K562 (cell line): ENCODE measurements at regions not wholly inside any gene's neighbourhood (a gene's known extent, or its start where the extent isn't known, plus 50 kb on each side); places are given as distances from the start of the nearest gene placed in this dataset.

Experiments
- ATAC-seq: fragments of 200-7000 bp; cut with Tn5 transposase; 3 replicates; pipeline ENCODE4 v1.9.1; 2020; ENCODE audit warnings: moderate library complexity
- BruUV-seq: library from RNA; stranded (reverse); fragments of 400-500 nt; replicated peaks from 2 replicates; lab custom pipeline; 2021; lab: Mats Ljungman, UMichigan
- CTCF ChIA-PET: fragments of 300-600 bp; formaldehyde crosslinking; extraction: SDS; loops from one replicate; lab custom pipeline; 2021; ENCODE audit warnings: low intra/inter-chr PET ratio; lab: Yijun Ruan, JAX
- POLR2A ChIA-PET: fragments of 300-600, 350-650 bp; sonication (Branson Sonifier 250); formaldehyde crosslinking; extraction: SDS; loops from one replicate; lab custom pipeline; 2021; ENCODE audit warnings: antibody characterized with exemption, inconsistent platforms; lab: Yijun Ruan, JAX
- DNase-seq, 4 experiments: peaks; one replicate each; pipeline versions ENCODE4 v3.0.0 to v3.0.0-alpha.2; 2011 to 2018; ENCODE audit warnings: low spot score in 3 of 4, mixed read lengths in 3 of 4; ENCODE audit errors: extremely low read depth in 1 of 4
- FAIRE-seq: peaks from 2 replicates; lab custom pipeline; 2011; peaks lifted over from hg19 to GRCh38; lab: Jason Lieb, UNC
- H2AFZ ChIP-seq: 2 replicates; pipeline ENCODE4 v1.6.0; 2011; ENCODE audit warnings: low read depth, low read length, control low read depth, inconsistent platforms
- H3K27ac ChIP-seq: fragments of 200-600 bp; 3 replicates; pipeline ENCODE4 v1.8.0; 2011; ENCODE audit warnings: low read depth, mild to moderate bottlenecking, control low read depth, inconsistent platforms, low read length, moderate library complexity, mixed read lengths; ENCODE audit errors: extremely low read depth
- H3K27me3 ChIP-seq, 2 experiments: fragments of 300-600 bp in 1 of 2; 2 replicates in 1 of 2; 3 replicates in 1 of 2; pipeline versions ENCODE4 v1.6.0 to v1.8.0; 2011; ENCODE audit warnings: inconsistent platforms in 2 of 2, low read length in 2 of 2, mild to moderate bottlenecking in 1 of 2, mixed read lengths in 1 of 2, moderate library complexity in 1 of 2; ENCODE audit not compliant: control insufficient read depth in 2 of 2, insufficient read depth in 2 of 2
- H3K36me3 ChIP-seq: fragments of 300-600 bp; 3 replicates; pipeline ENCODE4 v1.8.0; 2011; ENCODE audit warnings: mild to moderate bottlenecking, low read length, inconsistent platforms; ENCODE audit not compliant: control insufficient read depth, insufficient read depth
- H3K4me1 ChIP-seq, 2 experiments: fragments of 200-600 bp in 1 of 2; replicated peaks in 1 of 2; 2 replicates in 1 of 2; 3 replicates in 1 of 2; pipeline versions ENCODE4 v1.5.1 to v1.8.0; 2011; ENCODE audit warnings: inconsistent platforms in 2 of 2, low read length in 2 of 2, mild to moderate bottlenecking in 1 of 2, mixed read lengths in 1 of 2, moderate library complexity in 1 of 2; ENCODE audit not compliant: control insufficient read depth in 2 of 2, insufficient read depth in 2 of 2
- H3K4me2 ChIP-seq: 2 replicates; pipeline ENCODE4 v1.6.1; 2011; ENCODE audit warnings: low read length, control low read depth, inconsistent platforms, mixed read lengths; ENCODE audit not compliant: insufficient read depth
- H3K4me3 ChIP-seq: fragments of 200-600 bp; sonication (generic), shearing (Covaris generic); 2 replicates; pipeline ENCODE4 v1.5.1; 2016; ENCODE audit warnings: control low read depth, inconsistent platforms
- H3K79me2 ChIP-seq: fragments of 200-600 bp; 3 replicates; pipeline ENCODE4 v1.8.0; 2011; ENCODE audit warnings: low read length, inconsistent platforms; ENCODE audit not compliant: control insufficient read depth, insufficient read depth
- H3K9ac ChIP-seq, 2 experiments: 2 replicates each; pipeline versions ENCODE4 v1.6.0 to v1.6.1; 2011; ENCODE audit warnings: low read depth in 2 of 2, low read length in 2 of 2, control low read depth in 1 of 2, inconsistent platforms in 1 of 2, mild to moderate bottlenecking in 1 of 2, mixed read lengths in 1 of 2; ENCODE audit not compliant: insufficient read depth in 1 of 2
- H3K9me1 ChIP-seq: one replicate; pipeline ENCODE4 v1.6.0; 2011; ENCODE audit warnings: inconsistent platforms, mild to moderate bottlenecking, low read length, moderate library complexity; ENCODE audit not compliant: control insufficient read depth, insufficient read depth
- H3K9me3 ChIP-seq: replicated peaks from 2 replicates; pipeline ENCODE4 v1.5.1; 2011; ENCODE audit warnings: low read depth, low read length, inconsistent platforms; ENCODE audit not compliant: control insufficient read depth, insufficient read depth
- H4K20me1 ChIP-seq: replicated peaks from 2 replicates; pipeline ENCODE4 v1.6.1; 2011; ENCODE audit warnings: low read length, inconsistent platforms, mixed read lengths; ENCODE audit not compliant: control insufficient read depth, insufficient read depth
- CEBPG ChIP-seq, 3 experiments: fragments of 200-800 bp in 1 of 3; sonication (Bioruptor generic) in 1 of 3; sonication (generic) in 1 of 3; formaldehyde crosslinking in 1 of 3; IDR thresholded peaks in 2 of 3; conservative IDR thresholded peaks in 1 of 3; 2 replicates each; pipeline versions ENCODE4 v1.6.1 to v1.8.0; 2016 to 2022; ENCODE audit warnings: missing compliant biosample characterization in 2 of 3, missing genetic modification characterization in 2 of 3, mild to moderate bottlenecking in 1 of 3, missing genetic modification reagents in 1 of 3
- FOXK2 ChIP-seq, 2 experiments: fragments of 450-650 bp; IDR thresholded peaks in 1 of 2; conservative IDR thresholded peaks in 1 of 2; 2 replicates each; pipeline ENCODE4 v1.6.1; 2016; ENCODE audit warnings: low read depth in 2 of 2, mild to moderate bottlenecking in 1 of 2
- RNF219 ChIP-seq: fragments of 250-450 bp; sonication (Bioruptor Pico); IDR thresholded peaks from 2 replicates; pipeline ENCODE4 v1.5.0; 2022; ENCODE audit warnings: mild to moderate bottlenecking
- ZKSCAN3 ChIP-seq: fragments of 250-450 bp; sonication (Bioruptor Pico); IDR thresholded peaks from 2 replicates; pipeline ENCODE4 v1.4.0; 2020
- ZNF146 ChIP-seq: IDR thresholded peaks from one replicate; pipeline ENCODE4 v1.6.1; 2018; ENCODE audit warnings: missing compliant biosample characterization; ENCODE audit not compliant: unreplicated experiment
- ZNF3 ChIP-seq: fragments of 250-450 bp; sonication (Bioruptor Pico); IDR thresholded peaks from 2 replicates; pipeline ENCODE4 v1.5.0; 2021; ENCODE audit warnings: mild to moderate bottlenecking, moderate library complexity
- WGBS: fragments of 100-300 bp; shearing (Covaris generic); methylation state at CpG from one replicate; pipeline ENCODE4 v1.1.6; 2016; ENCODE audit warnings: low coverage, mixed read lengths; ENCODE audit not compliant: insufficient coverage; ENCODE audit errors: missing lambda C conversion rate; 5-methylcytosine and 5-hydroxymethylcytosine counted together
- in situ Hi-C: fragments of 300-500 bp; cut with MboI; formaldehyde crosslinking; loops from 4 replicates; pipeline ENCODE4 v1.15.0; 2018; ENCODE audit warnings: inconsistent platforms, mixed read lengths
- intact Hi-C: fragments of 100-400 bp; cut with micrococcal nuclease; formaldehyde crosslinking; loops from 2 replicates; pipeline ENCODE4 v1.14.2; 2022

- Histone ChIP-seq H2AFZ (no peak overlapping the region), H3K9me3 (no peaks in the 10 kb centered on the region), H4K20me1 (no peaks in the 10 kb centered on the region), H3K27me3 (peaks cover 0 to 12% of the 10 kb centered on the region in 2 experiments; a peak in 2 of 5 replicates), H3K4me2 (no peak overlapping the region), H3K4me3 (no peak overlapping the region), H3K36me3 (no peaks in the 10 kb centered on the region), H3K79me2 (no peaks in the 10 kb centered on the region), H3K27ac (no peak overlapping the region), H3K9ac (no peak overlapping the region), H3K9me1 (no peaks in the 10 kb centered on the region), H3K4me1 (no peaks in the 10 kb centered on the region)
- no TSS peak for BruUV-seq
- DNase-seq (no peak), FAIRE-seq (no peak), ATAC-seq (no peak)
- ChIA-PET CTCF (no interaction called here), POLR2A (no interaction called here)
- WGBS, result 0% methylated on average over 4 of the region's 4 CpGs
- intact Hi-C loops, result no loop called here
- TF ChIP-seq ZNF146 (CRISPR knock-in tag), result no peak
- no peak for TF ChIP-seq RNF219 (CRISPR knock-in tag)
- TF ChIP-seq ZKSCAN3, result no peak
- no peak for TF ChIP-seq CEBPG (CRISPR knock-in tag; IDR thresholded peaks at IDR 0.05)
- TF ChIP-seq CEBPG (tag; conservative IDR thresholded peaks at IDR 0.05 in 1 of 2, IDR thresholded peaks at IDR 0.05 in 1 of 2), result no peak
- no peak for TF ChIP-seq ZNF3
- TF ChIP-seq FOXK2 (conservative IDR thresholded peaks at IDR 0.05 in 1 of 2, IDR thresholded peaks at IDR 0.05 in 1 of 2; ENCODE audit: low read depth in 2 of 2), result no peak
- in situ Hi-C loops, result no loop called here
These were observed 391.7 kb downstream of the TNS1 start for GRCh38 chr2:217611056-217611455.
